HEK293 (cell line): ENCODE measurements at regions not wholly inside any gene's neighbourhood (a gene's known extent, or its start where the extent isn't known, plus 50 kb on each side); places are given as distances from the start of the nearest gene placed in this dataset.

Experiments used
- CTCF ChIA-PET: fragments of 350-600 bp; formaldehyde crosslinking; extraction: SDS; loops from one replicate; lab custom pipeline; 2021; ENCODE audit warnings: antibody characterized with exemption; lab: Yijun Ruan, JAX
- POLR2A ChIA-PET: fragments of 300-600 bp; formaldehyde crosslinking; extraction: SDS; loops from one replicate; lab custom pipeline; 2020; ENCODE audit warnings: antibody characterized with exemption, inconsistent platforms; lab: Yijun Ruan, JAX
- H3K27ac ChIP-seq: fragments of 200-500 bp; sonication (Bioruptor generic); 2 replicates; pipeline ENCODE4 v1.5.1; 2014; ENCODE audit warnings: low read depth, low read length, control low read depth, inconsistent platforms; ENCODE audit errors: extremely low read depth
- H3K36me3 ChIP-seq, 2 experiments: fragments of 200-500 bp in 1 of 2; sonication (Bioruptor generic) in 1 of 2; 1 replicate in 1 of 2; 2 replicates in 1 of 2; pipeline ENCODE4 v1.5.1; 2014 to 2017; ENCODE audit warnings: inconsistent platforms in 2 of 2, low read length in 2 of 2; ENCODE audit not compliant: control insufficient read depth in 2 of 2, insufficient read depth in 1 of 2
- H3K4me1 ChIP-seq: fragments of 200-500 bp; sonication (Bioruptor generic); 2 replicates; pipeline ENCODE4 v1.5.1; 2014; ENCODE audit warnings: mild to moderate bottlenecking, low read length, inconsistent platforms; ENCODE audit not compliant: control insufficient read depth, insufficient read depth
- H3K4me3 ChIP-seq: 2 replicates; pipeline ENCODE4 v1.5.1; 2011; ENCODE audit warnings: low read depth, mild to moderate bottlenecking, control low read depth, low read length, moderate library complexity
- H3K9me3 ChIP-seq: fragments of 200-500 bp; sonication (Bioruptor generic); 2 replicates; pipeline ENCODE4 v1.5.1; 2014; ENCODE audit warnings: low read depth, low read length, inconsistent platforms; ENCODE audit not compliant: control insufficient read depth, insufficient read depth
- EGR2 ChIP-seq: fragments of 450-650 bp; formaldehyde crosslinking; IDR thresholded peaks from 2 replicates; pipeline ENCODE4 v1.5.1; 2016; ENCODE audit warnings: low read depth, missing biosample characterization, missing genetic modification characterization
- GFI1B ChIP-seq: fragments of 450-650 bp; formaldehyde crosslinking; IDR thresholded peaks from 2 replicates; pipeline ENCODE4 v1.5.1; 2016; ENCODE audit warnings: missing biosample characterization, missing genetic modification characterization
- KLF10 ChIP-seq: fragments of 450-650 bp; IDR thresholded peaks from 2 replicates; pipeline ENCODE4 v1.5.1; 2018; ENCODE audit warnings: missing biosample characterization, mild to moderate bottlenecking, missing genetic modification characterization
- KLF7 ChIP-seq: fragments of 450-650 bp; formaldehyde crosslinking; IDR thresholded peaks from 2 replicates; pipeline ENCODE4 v1.5.1; 2016; ENCODE audit warnings: missing biosample characterization, missing genetic modification characterization, borderline replicate concordance
- ZBTB17 ChIP-seq: fragments of 450-650 bp; formaldehyde crosslinking; IDR thresholded peaks from 2 replicates; pipeline ENCODE4 v1.5.1; 2016; ENCODE audit warnings: missing biosample characterization, missing genetic modification characterization
- ZIC2 ChIP-seq: fragments of 450-650 bp; formaldehyde crosslinking; IDR thresholded peaks from 2 replicates; pipeline ENCODE4 v1.5.1; 2016; ENCODE audit warnings: missing biosample characterization, missing genetic modification characterization
- ZNF140 ChIP-seq: fragments of 450-650 bp; formaldehyde crosslinking; IDR thresholded peaks from 2 replicates; pipeline ENCODE4 v1.5.1; 2016; ENCODE audit warnings: missing biosample characterization, missing genetic modification characterization
- ZNF223 ChIP-seq: fragments of 450-650 bp; formaldehyde crosslinking; IDR thresholded peaks from 2 replicates; pipeline ENCODE4 v1.5.1; 2016; ENCODE audit warnings: missing biosample characterization, missing genetic modification characterization
- ZNF292 ChIP-seq: fragments of 450-650 bp; formaldehyde crosslinking; IDR thresholded peaks from 2 replicates; pipeline ENCODE4 v1.5.1; 2016; ENCODE audit warnings: low read depth, missing biosample characterization, missing genetic modification characterization, borderline replicate concordance
- ZNF311 ChIP-seq: fragments of 450-650 bp; formaldehyde crosslinking; IDR thresholded peaks from 2 replicates; pipeline ENCODE4 v1.5.1; 2017; ENCODE audit warnings: missing biosample characterization, missing genetic modification characterization, borderline replicate concordance
- ZNF341 ChIP-seq: fragments of 450-650 bp; formaldehyde crosslinking; IDR thresholded peaks from 2 replicates; pipeline ENCODE4; 2016; ENCODE audit warnings: low read depth, missing biosample characterization, missing genetic modification characterization
- ZNF350 ChIP-seq: fragments of 450-650 bp; formaldehyde crosslinking; IDR thresholded peaks from 2 replicates; pipeline ENCODE4 v1.5.0; 2017; ENCODE audit warnings: missing biosample characterization, mild to moderate bottlenecking, missing genetic modification characterization
- ZNF391 ChIP-seq: fragments of 450-650 bp; formaldehyde crosslinking; IDR thresholded peaks from 2 replicates; pipeline ENCODE4 v1.5.1; 2016; ENCODE audit warnings: low read depth, missing biosample characterization, missing genetic modification characterization, borderline replicate concordance
- ZNF510 ChIP-seq: fragments of 450-650 bp; formaldehyde crosslinking; IDR thresholded peaks from 2 replicates; pipeline ENCODE4 v1.5.1; 2018; ENCODE audit warnings: mild to moderate bottlenecking, missing genetic modification characterization, missing biosample characterization; ENCODE audit not compliant: insufficient replicate concordance
- ZNF514 ChIP-seq: fragments of 450-650 bp; formaldehyde crosslinking; IDR thresholded peaks from 2 replicates; pipeline ENCODE4 v1.5.1; 2016; ENCODE audit warnings: missing biosample characterization, missing genetic modification characterization
- ZNF549 ChIP-seq: fragments of 450-650 bp; IDR thresholded peaks from 2 replicates; pipeline ENCODE4 v1.5.1; 2018; ENCODE audit warnings: missing biosample characterization, missing genetic modification characterization, mild to moderate bottlenecking, inconsistent platforms, moderate library complexity
- ZNF610 ChIP-seq: fragments of 450-650 bp; formaldehyde crosslinking; IDR thresholded peaks from 2 replicates; pipeline ENCODE4 v1.5.1; 2016; ENCODE audit warnings: missing biosample characterization, missing genetic modification characterization, borderline replicate concordance
- ZNF624 ChIP-seq: fragments of 450-650 bp; formaldehyde crosslinking; IDR thresholded peaks from 2 replicates; pipeline ENCODE4 v1.5.1; 2017; ENCODE audit warnings: missing biosample characterization, missing genetic modification characterization
- ZNF843 ChIP-seq: fragments of 450-650 bp; formaldehyde crosslinking; IDR thresholded peaks from 2 replicates; pipeline ENCODE4 v1.5.1; 2016; ENCODE audit warnings: missing biosample characterization, missing genetic modification characterization
- ZSCAN16 ChIP-seq: fragments of 450-650 bp; formaldehyde crosslinking; IDR thresholded peaks from 2 replicates; pipeline ENCODE4 v1.5.1; 2016; ENCODE audit warnings: missing biosample characterization, missing genetic modification characterization
- TF ChIP-seq, protein P1 (sequence below): fragments of 450-650 bp; formaldehyde crosslinking; IDR thresholded peaks from 2 replicates; pipeline ENCODE4 v1.5.1; 2016; ENCODE audit warnings: missing biosample characterization, missing genetic modification characterization, low read depth
- TF ChIP-seq, protein P2 (sequence below): fragments of 450-650 bp; formaldehyde crosslinking; conservative IDR thresholded peaks from 2 replicates; pipeline ENCODE4 v1.5.1; 2016; ENCODE audit warnings: low read depth, missing biosample characterization, missing genetic modification characterization
- TF ChIP-seq, protein P3 (sequence below): sonication (generic); formaldehyde crosslinking; IDR thresholded peaks from 2 replicates; pipeline ENCODE4 v1.8.1; 2022; ENCODE audit warnings: mild to moderate bottlenecking, moderate library complexity, missing genetic modification reagents
- TF ChIP-seq, protein P4 (sequence below): fragments of 450-650 bp; formaldehyde crosslinking; IDR thresholded peaks from 2 replicates; pipeline ENCODE4 v1.5.1; 2016; ENCODE audit warnings: missing biosample characterization, missing genetic modification characterization
- TF ChIP-seq, protein P5 (sequence below): fragments of 450-650 bp; formaldehyde crosslinking; IDR thresholded peaks from 2 replicates; pipeline ENCODE4 v1.5.0; 2017; ENCODE audit warnings: missing biosample characterization, missing genetic modification characterization, borderline replicate concordance

DNA sequence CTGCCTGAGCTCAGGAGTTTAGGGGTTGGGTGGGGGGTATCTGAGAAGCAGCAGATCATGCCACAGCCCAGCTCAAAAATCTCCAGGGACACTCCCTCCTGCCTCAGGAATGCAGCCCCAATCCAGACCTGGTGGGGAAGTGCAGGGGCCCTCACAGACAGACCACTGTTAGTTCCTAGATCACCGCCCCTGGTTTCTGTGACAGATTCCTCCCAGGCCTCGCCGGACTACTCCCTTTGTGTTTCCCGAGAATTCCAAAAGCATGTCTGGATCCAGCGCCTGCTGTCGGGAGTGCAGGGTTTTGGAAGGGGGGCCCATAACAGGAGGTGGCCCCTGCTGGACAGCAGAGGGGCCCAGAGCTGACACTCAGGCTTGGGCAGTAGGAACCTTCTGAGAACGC lies 74.5 kb downstream of the CTSL start (continued):
- TF ChIP-seq ZNF292 (no peak), ZNF843 (tag by site-specific recombination) (no peak), KLF10 (no peak), ZNF549 (tag by site-specific recombination) (no peak), ZNF311 (tag by site-specific recombination) (no peak), ZNF223 (tag by site-specific recombination) (no peak), ZIC2 (tag by site-specific recombination) (no peak)
- TF ChIP-seq, all 188 proteins: peak for 0

DNA sequence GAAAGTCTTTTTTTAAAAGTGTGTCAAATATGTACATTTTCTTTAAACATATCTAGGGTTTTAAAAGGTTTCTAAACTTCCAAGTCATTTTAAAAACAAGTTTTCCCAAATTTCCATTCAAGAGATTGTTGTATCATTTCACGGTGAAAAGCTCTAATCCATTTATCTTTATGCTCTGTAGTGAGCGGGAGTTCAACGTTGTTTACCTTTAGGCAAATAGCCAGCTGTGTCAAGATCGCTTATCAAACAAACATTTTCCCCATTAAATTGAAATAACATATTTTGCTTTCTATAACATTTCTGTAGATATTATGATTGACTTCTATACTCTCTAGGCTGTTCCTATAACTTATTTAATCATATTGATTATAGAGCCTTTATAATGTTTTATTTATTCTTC lies 75.1 kb downstream of the CTSL start:
- Histone ChIP-seq H3K9me3 (no peaks in the 10 kb centered on the region), H3K36me3 (no peaks in the 10 kb centered on the region), H3K27ac (no peak overlapping the region), H3K4me1 (no peaks in the 10 kb centered on the region), H3K4me3 (no peak overlapping the region)
- ChIA-PET POLR2A (no interaction called here), CTCF (interaction anchor here (2.1 kb wide), 1 partner anchor 11 kb away, joined by 7 read pairs; no protein-coding TSS in a partner anchor)
- no peak for TF ChIP-seq EGR2
- TF ChIP-seq ZNF140: no peak
- TF ChIP-seq GFI1B (tag by site-specific recombination): no peak
- TF ChIP-seq, protein P1, sequence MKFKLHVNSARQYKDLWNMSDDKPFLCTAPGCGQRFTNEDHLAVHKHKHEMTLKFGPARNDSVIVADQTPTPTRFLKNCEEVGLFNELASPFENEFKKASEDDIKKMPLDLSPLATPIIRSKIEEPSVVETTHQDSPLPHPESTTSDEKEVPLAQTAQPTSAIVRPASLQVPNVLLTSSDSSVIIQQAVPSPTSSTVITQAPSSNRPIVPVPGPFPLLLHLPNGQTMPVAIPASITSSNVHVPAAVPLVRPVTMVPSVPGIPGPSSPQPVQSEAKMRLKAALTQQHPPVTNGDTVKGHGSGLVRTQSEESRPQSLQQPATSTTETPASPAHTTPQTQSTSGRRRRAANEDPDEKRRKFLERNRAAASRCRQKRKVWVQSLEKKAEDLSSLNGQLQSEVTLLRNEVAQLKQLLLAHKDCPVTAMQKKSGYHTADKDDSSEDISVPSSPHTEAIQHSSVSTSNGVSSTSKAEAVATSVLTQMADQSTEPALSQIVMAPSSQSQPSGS (tag by site-specific recombination): no peak
- no peak for TF ChIP-seq KLF7 (tag by site-specific recombination)

DNA sequence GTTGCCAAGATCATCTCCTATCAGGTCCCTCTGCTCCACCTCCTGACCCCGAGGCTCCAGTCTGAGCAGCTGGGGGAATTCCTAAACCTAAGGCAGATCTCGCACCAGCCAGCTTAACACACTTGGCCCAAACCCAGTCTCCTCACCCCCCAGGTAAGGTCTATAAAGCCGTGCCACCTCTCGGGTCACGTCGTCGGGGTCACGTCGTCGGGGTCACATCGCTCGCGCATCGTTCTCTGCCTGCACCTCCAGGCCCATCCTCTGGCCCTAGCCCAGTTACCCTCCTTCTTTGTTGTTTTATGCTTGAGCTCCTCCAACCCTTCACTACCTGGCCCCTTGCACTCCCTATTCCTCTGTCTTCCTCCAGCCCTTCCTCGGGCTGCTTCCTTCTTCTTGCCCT lies 77.2 kb downstream of the CTSL start:
- ChIA-PET CTCF (no interaction called here), POLR2A (no interaction called here)
- TF ChIP-seq ZNF510 (tag by site-specific recombination): no peak
- TF ChIP-seq, protein P2, sequence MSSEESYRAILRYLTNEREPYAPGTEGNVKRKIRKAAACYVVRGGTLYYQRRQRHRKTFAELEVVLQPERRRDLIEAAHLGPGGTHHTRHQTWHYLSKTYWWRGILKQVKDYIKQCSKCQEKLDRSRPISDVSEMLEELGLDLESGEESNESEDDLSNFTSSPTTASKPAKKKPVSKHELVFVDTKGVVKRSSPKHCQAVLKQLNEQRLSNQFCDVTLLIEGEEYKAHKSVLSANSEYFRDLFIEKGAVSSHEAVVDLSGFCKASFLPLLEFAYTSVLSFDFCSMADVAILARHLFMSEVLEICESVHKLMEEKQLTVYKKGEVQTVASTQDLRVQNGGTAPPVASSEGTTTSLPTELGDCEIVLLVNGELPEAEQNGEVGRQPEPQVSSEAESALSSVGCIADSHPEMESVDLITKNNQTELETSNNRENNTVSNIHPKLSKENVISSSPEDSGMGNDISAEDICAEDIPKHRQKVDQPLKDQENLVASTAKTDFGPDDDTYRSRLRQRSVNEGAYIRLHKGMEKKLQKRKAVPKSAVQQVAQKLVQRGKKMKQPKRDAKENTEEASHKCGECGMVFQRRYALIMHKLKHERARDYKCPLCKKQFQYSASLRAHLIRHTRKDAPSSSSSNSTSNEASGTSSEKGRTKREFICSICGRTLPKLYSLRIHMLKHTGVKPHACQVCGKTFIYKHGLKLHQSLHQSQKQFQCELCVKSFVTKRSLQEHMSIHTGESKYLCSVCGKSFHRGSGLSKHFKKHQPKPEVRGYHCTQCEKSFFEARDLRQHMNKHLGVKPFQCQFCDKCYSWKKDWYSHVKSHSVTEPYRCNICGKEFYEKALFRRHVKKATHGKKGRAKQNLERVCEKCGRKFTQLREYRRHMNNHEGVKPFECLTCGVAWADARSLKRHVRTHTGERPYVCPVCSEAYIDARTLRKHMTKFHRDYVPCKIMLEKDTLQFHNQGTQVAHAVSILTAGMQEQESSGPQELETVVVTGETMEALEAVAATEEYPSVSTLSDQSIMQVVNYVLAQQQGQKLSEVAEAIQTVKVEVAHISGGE: no peak
- no peak for TF ChIP-seq ZNF391 (tag by site-specific recombination)
- no peak for TF ChIP-seq ZNF610 (tag by site-specific recombination)
- no peak for TF ChIP-seq ZNF624 (tag by site-specific recombination)
- no peak for TF ChIP-seq ZNF341 (tag by site-specific recombination)
- TF ChIP-seq, protein P3, sequence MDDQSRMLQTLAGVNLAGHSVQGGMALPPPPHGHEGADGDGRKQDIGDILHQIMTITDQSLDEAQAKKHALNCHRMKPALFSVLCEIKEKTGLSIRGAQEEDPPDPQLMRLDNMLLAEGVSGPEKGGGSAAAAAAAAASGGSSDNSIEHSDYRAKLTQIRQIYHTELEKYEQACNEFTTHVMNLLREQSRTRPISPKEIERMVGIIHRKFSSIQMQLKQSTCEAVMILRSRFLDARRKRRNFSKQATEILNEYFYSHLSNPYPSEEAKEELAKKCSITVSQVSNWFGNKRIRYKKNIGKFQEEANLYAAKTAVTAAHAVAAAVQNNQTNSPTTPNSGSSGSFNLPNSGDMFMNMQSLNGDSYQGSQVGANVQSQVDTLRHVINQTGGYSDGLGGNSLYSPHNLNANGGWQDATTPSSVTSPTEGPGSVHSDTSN: no peak
- no peak for TF ChIP-seq ZSCAN16 (tag by site-specific recombination)
- TF ChIP-seq, protein P4, sequence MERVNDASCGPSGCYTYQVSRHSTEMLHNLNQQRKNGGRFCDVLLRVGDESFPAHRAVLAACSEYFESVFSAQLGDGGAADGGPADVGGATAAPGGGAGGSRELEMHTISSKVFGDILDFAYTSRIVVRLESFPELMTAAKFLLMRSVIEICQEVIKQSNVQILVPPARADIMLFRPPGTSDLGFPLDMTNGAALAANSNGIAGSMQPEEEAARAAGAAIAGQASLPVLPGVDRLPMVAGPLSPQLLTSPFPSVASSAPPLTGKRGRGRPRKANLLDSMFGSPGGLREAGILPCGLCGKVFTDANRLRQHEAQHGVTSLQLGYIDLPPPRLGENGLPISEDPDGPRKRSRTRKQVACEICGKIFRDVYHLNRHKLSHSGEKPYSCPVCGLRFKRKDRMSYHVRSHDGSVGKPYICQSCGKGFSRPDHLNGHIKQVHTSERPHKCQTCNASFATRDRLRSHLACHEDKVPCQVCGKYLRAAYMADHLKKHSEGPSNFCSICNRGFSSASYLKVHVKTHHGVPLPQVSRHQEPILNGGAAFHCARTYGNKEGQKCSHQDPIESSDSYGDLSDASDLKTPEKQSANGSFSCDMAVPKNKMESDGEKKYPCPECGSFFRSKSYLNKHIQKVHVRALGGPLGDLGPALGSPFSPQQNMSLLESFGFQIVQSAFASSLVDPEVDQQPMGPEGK: no peak
- TF ChIP-seq, protein P5, sequence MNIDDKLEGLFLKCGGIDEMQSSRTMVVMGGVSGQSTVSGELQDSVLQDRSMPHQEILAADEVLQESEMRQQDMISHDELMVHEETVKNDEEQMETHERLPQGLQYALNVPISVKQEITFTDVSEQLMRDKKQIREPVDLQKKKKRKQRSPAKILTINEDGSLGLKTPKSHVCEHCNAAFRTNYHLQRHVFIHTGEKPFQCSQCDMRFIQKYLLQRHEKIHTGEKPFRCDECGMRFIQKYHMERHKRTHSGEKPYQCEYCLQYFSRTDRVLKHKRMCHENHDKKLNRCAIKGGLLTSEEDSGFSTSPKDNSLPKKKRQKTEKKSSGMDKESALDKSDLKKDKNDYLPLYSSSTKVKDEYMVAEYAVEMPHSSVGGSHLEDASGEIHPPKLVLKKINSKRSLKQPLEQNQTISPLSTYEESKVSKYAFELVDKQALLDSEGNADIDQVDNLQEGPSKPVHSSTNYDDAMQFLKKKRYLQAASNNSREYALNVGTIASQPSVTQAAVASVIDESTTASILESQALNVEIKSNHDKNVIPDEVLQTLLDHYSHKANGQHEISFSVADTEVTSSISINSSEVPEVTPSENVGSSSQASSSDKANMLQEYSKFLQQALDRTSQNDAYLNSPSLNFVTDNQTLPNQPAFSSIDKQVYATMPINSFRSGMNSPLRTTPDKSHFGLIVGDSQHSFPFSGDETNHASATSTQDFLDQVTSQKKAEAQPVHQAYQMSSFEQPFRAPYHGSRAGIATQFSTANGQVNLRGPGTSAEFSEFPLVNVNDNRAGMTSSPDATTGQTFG (tag by site-specific recombination): no peak
- TF ChIP-seq ZNF514: no peak
- TF ChIP-seq ZBTB17: no peak
- no peak for TF ChIP-seq ZNF350 (tag by site-specific recombination)

More for the DNA sequence above, 77.2 kb downstream of the CTSL start:
- Histone ChIP-seq H3K9me3 (no peaks in the 10 kb centered on the region), H3K4me3 (no peak overlapping the region), H3K4me1 (no peaks in the 10 kb centered on the region), H3K27ac (no peak overlapping the region), H3K36me3 (no peaks in the 10 kb centered on the region)
